ENCODE measurements at regions not wholly inside any gene's neighbourhood (a gene's known extent, or its start where the extent isn't known, plus 50 kb on each side); places are given as distances from the start of the nearest gene placed in this dataset.
A peak's percentile ranks its signal among the peaks of the same experiment; 100 is the strongest.

GRCh38 chr10:117723343-117723742 lies 180.8 kb downstream of the EMX2 start:
- Mint-ChIP-seq H3K27ac (no peak overlapping the region), H3K36me3 (no peaks in the 10 kb centered on the region), H3K9me3 (no peaks in the 10 kb centered on the region), H3K27me3 (peaks cover 10 to 16% of the 10 kb centered on the region in 2 donors), H3K4me1 (ENCODE audit: low read depth in 2 of 2) (no peaks in the 10 kb centered on the region), H3K4me3 (no peak overlapping the region)
- no peak for ATAC-seq
- DNase-seq (ENCODE audit: low spot score): no peak

GRCh38 chr10:117725993-117726392 lies 183.4 kb downstream of the EMX2 start:
- H3K27me3 Mint-ChIP-seq: peaks cover 17 to 26% of the 10 kb centered on the region in 2 donors
- no peak for DNase-seq (ENCODE audit: low spot score)
- H3K36me3 Mint-ChIP-seq: no peaks in the 10 kb centered on the region
- H3K4me3 Mint-ChIP-seq: no peak overlapping the region
- H3K27ac Mint-ChIP-seq: no peak overlapping the region
- ATAC-seq: no peak
- no peaks in the 10 kb centered on the region for H3K9me3 Mint-ChIP-seq
- no peaks in the 10 kb centered on the region for H3K4me1 Mint-ChIP-seq (ENCODE audit: low read depth in 2 of 2)

- DNase-seq (ENCODE audit: low spot score) (no peak), ATAC-seq (no peak)
- Mint-ChIP-seq H3K27me3 (peaks cover 20 to 28% of the 10 kb centered on the region in 2 donors), H3K9me3 (no peaks in the 10 kb centered on the region), H3K4me1 (ENCODE audit: low read depth in 2 of 2) (no peaks in the 10 kb centered on the region), H3K36me3 (no peaks in the 10 kb centered on the region), H3K27ac (no peak overlapping the region), H3K4me3 (no peak overlapping the region)
Observed at GRCh38 chr10:117726596-117727295, 184.2 kb downstream of the EMX2 start.

GRCh38 chr10:117727421-117727820 lies 184.9 kb downstream of the EMX2 start:
- no peaks in the 10 kb centered on the region for H3K4me1 Mint-ChIP-seq (ENCODE audit: low read depth in 2 of 2)
- no peak for DNase-seq (ENCODE audit: low spot score)
- peaks cover 27 to 32% of the 10 kb centered on the region in 2 donors for H3K27me3 Mint-ChIP-seq
- H3K36me3 Mint-ChIP-seq: no peaks in the 10 kb centered on the region
- no peak overlapping the region for H3K4me3 Mint-ChIP-seq
- no peak overlapping the region for H3K27ac Mint-ChIP-seq
- no peaks in the 10 kb centered on the region for H3K9me3 Mint-ChIP-seq
- ATAC-seq: no peak

- no peak for DNase-seq (ENCODE audit: low spot score)
- H3K27ac Mint-ChIP-seq: no peak overlapping the region
- H3K4me3 Mint-ChIP-seq: no peak overlapping the region
- H3K36me3 Mint-ChIP-seq: no peaks in the 10 kb centered on the region
- no peaks in the 10 kb centered on the region for H3K4me1 Mint-ChIP-seq (ENCODE audit: low read depth in 2 of 2)
- no peaks in the 10 kb centered on the region for H3K9me3 Mint-ChIP-seq
- peaks cover 31 to 38% of the 10 kb centered on the region in 2 donors for H3K27me3 Mint-ChIP-seq
- ATAC-seq: no peak
Observed at GRCh38 chr10:117728087-117728486, 185.5 kb downstream of the EMX2 start.

- Mint-ChIP-seq H3K9me3 (no peaks in the 10 kb centered on the region), H3K27me3 (peaks cover 35 to 44% of the 10 kb centered on the region in 2 donors), H3K27ac (no peak overlapping the region), H3K4me3 (no peak overlapping the region), H3K36me3 (no peaks in the 10 kb centered on the region), H3K4me1 (ENCODE audit: low read depth in 2 of 2) (no peaks in the 10 kb centered on the region)
- DNase-seq (ENCODE audit: low spot score): no peak
- ATAC-seq: no peak
Observed at GRCh38 chr10:117729156-117729555, 186.6 kb downstream of the EMX2 start.

GRCh38 chr10:117731121-117731791 lies 188.7 kb downstream of the EMX2 start:
- Mint-ChIP-seq H3K27ac (no peak overlapping the region), H3K9me3 (no peaks in the 10 kb centered on the region), H3K36me3 (no peaks in the 10 kb centered on the region), H3K4me3 (no peak overlapping the region), H3K27me3 (peaks cover 46 to 50% of the 10 kb centered on the region in 2 donors), H3K4me1 (ENCODE audit: low read depth in 2 of 2) (no peaks in the 10 kb centered on the region)
- no peak for ATAC-seq
- no peak for DNase-seq (ENCODE audit: low spot score)

GRCh38 chr10:117734731-117735405 lies 192.3 kb downstream of the EMX2 start:
- no peaks in the 10 kb centered on the region for H3K36me3 Mint-ChIP-seq
- H3K4me3 Mint-ChIP-seq: no peak overlapping the region
- DNase-seq (ENCODE audit: low spot score) (no peak), ATAC-seq (peak in 1 of 2 donors; percentile 41)
- H3K27me3 Mint-ChIP-seq: peaks cover 37 to 40% of the 10 kb centered on the region in 2 donors
- H3K27ac Mint-ChIP-seq: no peak overlapping the region
- H3K9me3 Mint-ChIP-seq: no peaks in the 10 kb centered on the region
- H3K4me1 Mint-ChIP-seq (ENCODE audit: low read depth in 2 of 2): no peaks in the 10 kb centered on the region

- Mint-ChIP-seq H3K27ac (no peak overlapping the region), H3K27me3 (peaks cover 32 to 40% of the 10 kb centered on the region in 2 donors), H3K4me1 (ENCODE audit: low read depth in 2 of 2) (no peaks in the 10 kb centered on the region), H3K9me3 (no peaks in the 10 kb centered on the region), H3K4me3 (no peak overlapping the region), H3K36me3 (no peaks in the 10 kb centered on the region)
- ATAC-seq (no peak), DNase-seq (ENCODE audit: low spot score) (no peak)
Observed at GRCh38 chr10:117736655-117737054, 194.1 kb downstream of the EMX2 start.

GRCh38 chr10:117740088-117740487 lies 197.5 kb downstream of the EMX2 start:
- no peaks in the 10 kb centered on the region for H3K9me3 Mint-ChIP-seq
- no peaks in the 10 kb centered on the region for H3K4me1 Mint-ChIP-seq (ENCODE audit: low read depth in 2 of 2)
- DNase-seq (ENCODE audit: low spot score): no peak
- H3K27me3 Mint-ChIP-seq: peaks cover 14 to 30% of the 10 kb centered on the region in 2 donors
- H3K4me3 Mint-ChIP-seq: no peak overlapping the region
- H3K36me3 Mint-ChIP-seq: no peaks in the 10 kb centered on the region
- ATAC-seq: no peak
- no peak overlapping the region for H3K27ac Mint-ChIP-seq

GRCh38 chr10:117740691-117741222 lies 198.2 kb downstream of the EMX2 start:
- Mint-ChIP-seq H3K27ac (no peak overlapping the region), H3K4me1 (ENCODE audit: low read depth in 2 of 2) (no peaks in the 10 kb centered on the region), H3K36me3 (no peaks in the 10 kb centered on the region), H3K9me3 (no peaks in the 10 kb centered on the region), H3K27me3 (peaks cover 10 to 26% of the 10 kb centered on the region in 2 donors), H3K4me3 (no peak overlapping the region)
- ATAC-seq (no peak), DNase-seq (ENCODE audit: low spot score) (no peak)

- no peaks in the 10 kb centered on the region for H3K9me3 Mint-ChIP-seq
- no peak overlapping the region for H3K27ac Mint-ChIP-seq
- no peak for ATAC-seq
- H3K36me3 Mint-ChIP-seq: no peaks in the 10 kb centered on the region
- H3K4me1 Mint-ChIP-seq (ENCODE audit: low read depth in 2 of 2): no peaks in the 10 kb centered on the region
- H3K4me3 Mint-ChIP-seq: no peak overlapping the region
- peaks cover 5 to 18% of the 10 kb centered on the region in 2 donors for H3K27me3 Mint-ChIP-seq
- no peak for DNase-seq (ENCODE audit: low spot score)
Observed at GRCh38 chr10:117741524-117741923, 199.0 kb downstream of the EMX2 start.

- Mint-ChIP-seq H3K4me1 (ENCODE audit: low read depth in 2 of 2) (no peaks in the 10 kb centered on the region), H3K27me3 (peaks cover 4 to 19% of the 10 kb centered on the region in 2 donors), H3K9me3 (no peaks in the 10 kb centered on the region), H3K4me3 (no peak overlapping the region), H3K36me3 (no peaks in the 10 kb centered on the region), H3K27ac (no peak overlapping the region)
- ATAC-seq (no peak), DNase-seq (ENCODE audit: low spot score) (no peak)
Observed at GRCh38 chr10:117743509-117743908, 201.0 kb downstream of the EMX2 start.

GRCh38 chr10:117745301-117745700 lies 202.8 kb downstream of the EMX2 start:
- Mint-ChIP-seq H3K4me3 (no peak overlapping the region), H3K9me3 (no peaks in the 10 kb centered on the region), H3K27me3 (peaks cover 4 to 21% of the 10 kb centered on the region in 2 donors), H3K4me1 (ENCODE audit: low read depth in 2 of 2) (no peaks in the 10 kb centered on the region), H3K27ac (no peak overlapping the region), H3K36me3 (no peaks in the 10 kb centered on the region)
- ATAC-seq (no peak), DNase-seq (ENCODE audit: low spot score) (no peak)

Measured in natural killer cell treated with Interleukin-12 subunit alpha and Interleukin-12 subunit beta and Interleukin-15 and Interleukin-18, amount 100 ng/mL, for 72 hours (primary cell).